B cell (primary cell): ENCODE measurements at regions not wholly inside any gene's neighbourhood (a gene's known extent, or its start where the extent isn't known, plus 50 kb on each side); places are given as distances from the start of the nearest gene placed in this dataset.
"Not testable (repeated sequence)": the region's sequence is repeated elsewhere in the genome, so short reads cannot be mapped to it uniquely, and the experiment has no call there.

Experiments used
- ATAC-seq: fragments of 200-7000 bp; cut with Tn5 transposase; one replicate; pipeline ENCODE4 v1.10.0; 2021; ENCODE audit warnings: low read depth, mild to moderate bottlenecking, moderate number of reproducible peaks, moderate library complexity
- CTCF ChIA-PET: fragments of 350-600 bp; sonication (Branson Sonifier 250); formaldehyde crosslinking; loops from one replicate; lab custom pipeline; 2021; ENCODE audit warnings: antibody characterized with exemption, inconsistent platforms; lab: Charles Lee
- POLR2A ChIA-PET: fragments of 350-600 bp; sonication (Branson Sonifier 250); formaldehyde crosslinking; loops from one replicate; lab custom pipeline; 2021; ENCODE audit warnings: antibody characterized with exemption; lab: Charles Lee
- DNase-seq: peaks from one replicate; pipeline ENCODE4 v3.0.0; 2013
- H2AFZ ChIP-seq: 2 replicates; pipeline ENCODE4 v1.6.1; 2012; ENCODE audit warnings: mild to moderate bottlenecking, low read depth, low read length; ENCODE audit not compliant: insufficient read depth, poor library complexity, severe bottlenecking
- H3K27ac ChIP-seq, 2 donors: 1 replicate in 1 of 2; 2 replicates in 1 of 2; pipeline ENCODE4 v1.5.1; 2012 to 2013; ENCODE audit warnings: low read length in 2 of 2, mild to moderate bottlenecking in 2 of 2, moderate library complexity in 1 of 2
- H3K27me3 ChIP-seq, 4 experiments: fragments of 200-600 bp in 1 of 4; sonication (generic) in 1 of 4; replicated peaks in 1 of 4; 1 replicate in 2 of 4; 2 replicates in 2 of 4; pipeline versions ENCODE4 v1.6.1 to v1.7.0; 2013 to 2016; ENCODE audit warnings: low read length in 3 of 4, mild to moderate bottlenecking in 2 of 4, mixed read lengths in 1 of 4, moderate library complexity in 1 of 4; ENCODE audit not compliant: insufficient read depth in 4 of 4, control insufficient read depth in 3 of 4; ENCODE audit errors: control extremely low read depth in 1 of 4
- H3K36me3 ChIP-seq, 2 experiments: replicated peaks in 1 of 2; 1 replicate in 1 of 2; 2 replicates in 1 of 2; pipeline versions ENCODE4 v1.6.1 to v1.7.1; 2013; ENCODE audit warnings: low read length in 1 of 2; ENCODE audit not compliant: insufficient read depth in 2 of 2, control insufficient read depth in 1 of 2; ENCODE audit errors: control extremely low read depth in 1 of 2, extremely low read depth in 1 of 2
- H3K4me1 ChIP-seq, 2 donors: fragments of 200-600 bp in 1 of 2; sonication (generic) in 1 of 2; 1 replicate in 1 of 2; 2 replicates in 1 of 2; pipeline versions ENCODE4 v1.5.1 to v1.6.1; 2013 to 2017; ENCODE audit warnings: low read length in 2 of 2; ENCODE audit not compliant: control insufficient read depth in 2 of 2, insufficient read depth in 2 of 2
- H3K4me2 ChIP-seq: replicated peaks from 2 replicates; pipeline ENCODE3; 2012; ENCODE audit warnings: mild to moderate bottlenecking, low read depth, low read length; ENCODE audit not compliant: poor library complexity, severe bottlenecking
- H3K4me3 ChIP-seq, 5 experiments: fragments of 200-600 bp in 1 of 5; sonication (generic) in 1 of 5; 1 replicate in 3 of 5; 2 replicates in 2 of 5; pipeline versions ENCODE4 v1.5.1 to v1.7.0; 2011 to 2016; ENCODE audit warnings: low read length in 4 of 5, mild to moderate bottlenecking in 4 of 5, low read depth in 2 of 5, control low read depth in 1 of 5, moderate library complexity in 1 of 5; ENCODE audit not compliant: insufficient read depth in 1 of 5; ENCODE audit errors: control extremely low read depth in 1 of 5, extremely low read depth in 1 of 5
- H3K79me2 ChIP-seq: fragments of 200-600 bp; sonication (generic); one replicate; pipeline ENCODE4 v1.6.0; 2016; ENCODE audit warnings: low read length; ENCODE audit not compliant: control insufficient read depth, insufficient read depth
- H3K9ac ChIP-seq: fragments of 200-600 bp; sonication (generic); 2 replicates; pipeline ENCODE4 v1.6.1; 2017; ENCODE audit warnings: mild to moderate bottlenecking, low read length, moderate library complexity
- H3K9me3 ChIP-seq, 3 donors: one replicate each; pipeline versions ENCODE4 v1.6.1 to v1.7.1; 2013; ENCODE audit warnings: low read length in 2 of 3; ENCODE audit not compliant: control insufficient read depth in 2 of 3, insufficient read depth in 1 of 3; ENCODE audit errors: control extremely low read depth in 1 of 3
- H4K20me1 ChIP-seq: 2 replicates; pipeline ENCODE4 v1.6.0; 2012; ENCODE audit warnings: mild to moderate bottlenecking, low read length; ENCODE audit not compliant: insufficient read depth, control insufficient read depth, poor library complexity, severe bottlenecking
- H3K27ac Mint-ChIP-seq: one replicate; pipeline ENCODE4 v1.8.0; 2021; ENCODE audit warnings: mixed read lengths
- H3K27me3 Mint-ChIP-seq: one replicate; pipeline ENCODE4 v1.8.0; 2021; ENCODE audit warnings: mixed read lengths
- H3K4me1 Mint-ChIP-seq: one replicate; pipeline ENCODE4 v1.8.0; 2021; ENCODE audit warnings: mixed read lengths
- H3K4me3 Mint-ChIP-seq: one replicate; pipeline ENCODE4 v1.8.0; 2021; ENCODE audit warnings: mixed read lengths
- H3K9me3 Mint-ChIP-seq: one replicate; pipeline ENCODE4 v1.8.0; 2022; ENCODE audit warnings: mixed read lengths; ENCODE audit not compliant: insufficient read depth
- CTCF ChIP-seq: fragments of 200-600 bp; IDR thresholded peaks from one replicate; pipeline ENCODE4 v1.8.0; 2022; ENCODE audit warnings: antibody characterized with exemption, mild to moderate bottlenecking
- EZH2 ChIP-seq: IDR thresholded peaks from 2 replicates; pipeline ENCODE4 v1.6.1; 2012; ENCODE audit warnings: borderline replicate concordance, low read depth, mild to moderate bottlenecking, moderate library complexity, low read length; ENCODE audit not compliant: insufficient read depth, poor library complexity, severe bottlenecking
- WGBS: methylation state at CpG from one replicate; pipeline ENCODE4 v1.1.5; 2013; ENCODE audit warnings: missing lambda C conversion rate; ENCODE audit not compliant: insufficient coverage; 5-methylcytosine and 5-hydroxymethylcytosine counted together
- intact Hi-C: fragments of 100-400 bp; cut with micrococcal nuclease; formaldehyde crosslinking; loops from one replicate; pipeline ENCODE4 v1.10.0; 2022

GRCh38 chrX:39065051-39065871 is 264.0 kb downstream of the MID1IP1 start:
- Histone ChIP-seq H3K4me3 (no peak overlapping the region), H3K4me1 (no peaks in the 10 kb centered on the region), H4K20me1 (no peaks in the 10 kb centered on the region), H3K36me3 (no peaks in the 10 kb centered on the region), H3K9ac (no peak overlapping the region), H3K79me2 (no peaks in the 10 kb centered on the region), H3K9me3 (peaks cover 0 to 10% (median 0%) of the 10 kb centered on the region in 3 donors), H2AFZ (no peak overlapping the region), H3K4me2 (no peak overlapping the region), H3K27me3 (no peaks in the 10 kb centered on the region), H3K27ac (no peak overlapping the region)
- POLR2A ChIA-PET, result no interaction called here
- intact Hi-C loops, result no loop called here
- TF ChIP-seq CTCF (no peak), EZH2 (no peak)
- CTCF ChIA-PET, result no interaction called here
- DNase-seq (no peak), ATAC-seq (no peak)
- Mint-ChIP-seq H3K27me3 (no peaks in the 10 kb centered on the region), H3K4me3 (no peak overlapping the region), H3K9me3 (peaks cover 3% of the 10 kb centered on the region), H3K27ac (no peak overlapping the region), H3K4me1 (no peaks in the 10 kb centered on the region)
- 98% methylated on average over 12 of the region's 21 CpGs for WGBS

- H2AFZ ChIP-seq, result no peak overlapping the region
- no CpG with 5 or more reads among the region's 5 CpGs for WGBS
- H4K20me1 ChIP-seq, result no peaks in the 10 kb centered on the region
- H3K27me3 Mint-ChIP-seq, result no peaks in the 10 kb centered on the region
- no peaks in the 10 kb centered on the region for H3K36me3 ChIP-seq
- intact Hi-C loops, result no loop called here
- H3K4me1 Mint-ChIP-seq, result no peaks in the 10 kb centered on the region
- no peak overlapping the region for H3K4me2 ChIP-seq
- no peak overlapping the region for H3K4me3 ChIP-seq
- H3K27ac ChIP-seq, result no peak overlapping the region
- no peak for DNase-seq
- TF ChIP-seq CTCF (no peak), EZH2 (no peak)
- no peaks in the 10 kb centered on the region for H3K79me2 ChIP-seq
- peaks cover 0 to 4% (median 0%) of the 10 kb centered on the region in 3 donors for H3K9me3 ChIP-seq
- CTCF ChIA-PET, result no interaction called here
- no peak for ATAC-seq
- POLR2A ChIA-PET, result no interaction called here
- H3K27ac Mint-ChIP-seq, result no peak overlapping the region
- peaks cover 3% of the 10 kb centered on the region for H3K9me3 Mint-ChIP-seq
- no peaks in the 10 kb centered on the region for H3K4me1 ChIP-seq
- H3K27me3 ChIP-seq, result no peaks in the 10 kb centered on the region
- no peak overlapping the region for H3K4me3 Mint-ChIP-seq
- no peak overlapping the region for H3K9ac ChIP-seq
These were observed 266.6 kb downstream of the MID1IP1 start for GRCh38 chrX:39067866-39068265.

- ATAC-seq, POLR2A ChIA-PET, CTCF ChIA-PET, H4K20me1 ChIP-seq, H3K27ac ChIP-seq, H3K4me3 Mint-ChIP-seq, H3K4me2 ChIP-seq, H3K79me2 ChIP-seq, H3K36me3 ChIP-seq, H3K4me3 ChIP-seq, H3K4me1 Mint-ChIP-seq, H3K27me3 Mint-ChIP-seq, H3K27me3 ChIP-seq, H3K9me3 Mint-ChIP-seq, H3K27ac Mint-ChIP-seq, H3K4me1 ChIP-seq, H3K9ac ChIP-seq, intact Hi-C loops, H3K9me3 ChIP-seq, DNase-seq, H2AFZ ChIP-seq: not testable (repeated sequence)
- no CpG with 5 or more reads among the region's 1 CpG for WGBS
These were observed 267.4 kb downstream of the MID1IP1 start for GRCh38 chrX:39068634-39069033.
